Neuronal stem cell (in vitro differentiated cells): ENCODE measurements at regions not wholly inside any gene's neighbourhood (a gene's known extent, or its start where the extent isn't known, plus 50 kb on each side); places are given as distances from the start of the nearest gene placed in this dataset.
"Not testable (repeated sequence)": the region's sequence is repeated elsewhere in the genome, so short reads cannot be mapped to it uniquely, and the experiment has no call there.

Experiments used
- DNase-seq: peaks from one replicate; pipeline ENCODE4 v3.0.0-alpha.2; 2013; ENCODE audit warnings: low spot score
- H2AFZ ChIP-seq: one replicate; pipeline ENCODE4 v1.6.1; 2013; ENCODE audit warnings: mild to moderate bottlenecking, low read length, inconsistent platforms
- H2AK5ac ChIP-seq: 2 replicates; pipeline ENCODE4 v1.6.1; 2013; ENCODE audit warnings: low read depth, mild to moderate bottlenecking, inconsistent platforms, low read length, moderate library complexity, mixed read lengths
- H2BK120ac ChIP-seq: 2 replicates; pipeline ENCODE4 v1.6.1; 2013; ENCODE audit warnings: low read depth, mild to moderate bottlenecking, inconsistent platforms, low read length, moderate library complexity, mixed read lengths
- H2BK12ac ChIP-seq: one replicate; pipeline ENCODE4 v1.6.1; 2013; ENCODE audit warnings: low read length, inconsistent platforms
- H2BK15ac ChIP-seq: 2 replicates; pipeline ENCODE4 v1.6.1; 2013; ENCODE audit warnings: mild to moderate bottlenecking, low read length, inconsistent platforms, mixed read lengths
- H2BK5ac ChIP-seq: one replicate; pipeline ENCODE4 v1.6.1; 2013; ENCODE audit warnings: inconsistent platforms, mild to moderate bottlenecking, low read length, moderate library complexity
- H3K14ac ChIP-seq: one replicate; pipeline ENCODE4 v1.6.1; 2013; ENCODE audit warnings: low read length, inconsistent platforms
- H3K18ac ChIP-seq: 2 replicates; pipeline ENCODE4 v1.6.1; 2013; ENCODE audit warnings: low read length, inconsistent platforms
- H3K23ac ChIP-seq: 2 replicates; pipeline ENCODE4 v1.6.1; 2013; ENCODE audit warnings: low read depth, mild to moderate bottlenecking, mixed read lengths, low read length, inconsistent platforms; ENCODE audit not compliant: poor library complexity
- H3K27ac ChIP-seq: replicated peaks from 3 replicates; pipeline ENCODE4 v1.5.1; 2013; ENCODE audit warnings: low read length, inconsistent platforms
- H3K27me3 ChIP-seq, 3 experiments: 2 replicates each; pipeline ENCODE4 v1.6.1; 2013; ENCODE audit warnings: low read length in 3 of 3, mild to moderate bottlenecking in 2 of 3, inconsistent platforms in 1 of 3, low read depth in 1 of 3, mixed read lengths in 1 of 3, moderate library complexity in 1 of 3; ENCODE audit not compliant: control insufficient read depth in 3 of 3, insufficient read depth in 3 of 3
- H3K36me3 ChIP-seq, 2 donors: replicated peaks in 1 of 2; 2 replicates each; pipeline ENCODE4 v1.6.1; 2013; ENCODE audit warnings: low read length in 2 of 2; ENCODE audit not compliant: control insufficient read depth in 2 of 2, insufficient read depth in 2 of 2
- H3K4ac ChIP-seq: 2 replicates; pipeline ENCODE4 v1.6.1; 2013; ENCODE audit warnings: inconsistent platforms, mild to moderate bottlenecking, low read length, moderate library complexity
- H3K4me1 ChIP-seq, 2 donors: 1 replicate in 1 of 2; 2 replicates in 1 of 2; pipeline ENCODE4 v1.6.1; 2013; ENCODE audit warnings: low read length in 2 of 2, low read depth in 1 of 2; ENCODE audit not compliant: control insufficient read depth in 2 of 2, insufficient read depth in 1 of 2
- H3K4me2 ChIP-seq: one replicate; pipeline ENCODE4 v1.6.1; 2013; ENCODE audit warnings: mild to moderate bottlenecking, low read length, inconsistent platforms; ENCODE audit not compliant: insufficient read depth, poor library complexity, severe bottlenecking
- H3K4me3 ChIP-seq, 2 donors: 2 replicates each; pipeline ENCODE4 v1.5.1; 2013; ENCODE audit warnings: low read length in 2 of 2, mild to moderate bottlenecking in 2 of 2, inconsistent platforms in 1 of 2, moderate library complexity in 1 of 2
- H3K79me1 ChIP-seq: one replicate; pipeline ENCODE4 v1.6.1; 2013; ENCODE audit warnings: low read depth, mild to moderate bottlenecking, inconsistent platforms, low read length, moderate library complexity
- H3K9ac ChIP-seq: one replicate; pipeline ENCODE4 v1.6.1; 2013; ENCODE audit warnings: mild to moderate bottlenecking, low read depth, low read length, inconsistent platforms; ENCODE audit not compliant: poor library complexity
- H3K9me3 ChIP-seq, 2 donors: replicated peaks in 1 of 2; 2 replicates each; pipeline versions ENCODE3 to v1.6.1; 2013; ENCODE audit warnings: low read length in 2 of 2, mild to moderate bottlenecking in 2 of 2, inconsistent platforms in 1 of 2, low read depth in 1 of 2, mixed read lengths in 1 of 2, moderate library complexity in 1 of 2; ENCODE audit not compliant: control insufficient read depth in 2 of 2, insufficient read depth in 1 of 2
- H4K8ac ChIP-seq: one replicate; pipeline ENCODE4 v1.6.1; 2013; ENCODE audit warnings: low read depth, mild to moderate bottlenecking, inconsistent platforms, low read length, moderate library complexity
- H4K91ac ChIP-seq: one replicate; pipeline ENCODE4 v1.6.1; 2013; ENCODE audit warnings: low read length, low read depth, mild to moderate bottlenecking, inconsistent platforms; ENCODE audit not compliant: poor library complexity
- WGBS, 2 donors: extraction: QIAGEN DNeasy Blood & Tissue Kit; methylation state at CpG; one replicate each; pipeline ENCODE4 v1.1.7; 2013; ENCODE audit warnings: missing lambda C conversion rate in 2 of 2, mixed read lengths in 1 of 2; ENCODE audit not compliant: insufficient read length in 2 of 2, insufficient replicate concordance in 1 of 2; ENCODE audit errors: extremely low coverage in 2 of 2; 5-methylcytosine and 5-hydroxymethylcytosine counted together

DNA sequence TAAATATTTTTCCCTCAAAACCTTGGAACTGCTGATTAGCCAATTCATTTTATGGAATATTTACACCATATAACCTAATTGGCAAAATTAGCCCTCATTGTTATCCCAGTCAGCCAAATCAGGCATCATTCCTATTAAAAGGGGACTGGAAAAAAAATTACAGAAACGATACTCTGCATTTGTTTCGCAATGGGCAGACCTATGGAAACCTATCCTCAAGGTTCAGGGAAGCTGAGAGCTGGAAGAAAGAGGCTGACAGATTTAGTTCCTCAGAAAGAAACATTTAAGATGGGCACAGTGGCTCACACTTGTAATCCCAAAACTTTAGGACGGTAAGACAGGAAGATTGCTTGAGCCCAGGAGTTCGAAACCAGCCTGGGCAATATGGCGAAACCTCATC, 85.6 kb upstream of the RPH3AL start:
- H3K9ac ChIP-seq: no peak overlapping the region
- H3K36me3 ChIP-seq: peaks cover 2 to 15% of the 10 kb centered on the region in 2 donors
- H3K4me2 ChIP-seq: no peak overlapping the region
- H3K27ac ChIP-seq: no peak overlapping the region
- no peak overlapping the region for H4K91ac ChIP-seq
- WGBS, 2 donors: no CpG with 5 or more reads among the region's 5 CpGs
- no peak overlapping the region for H2BK5ac ChIP-seq
- H3K18ac ChIP-seq: no peak overlapping the region
- H2BK12ac ChIP-seq: no peak overlapping the region
- no peak overlapping the region for H3K23ac ChIP-seq
- H3K79me1 ChIP-seq: peaks cover 2% of the 10 kb centered on the region
- no peaks in the 10 kb centered on the region for H3K4me1 ChIP-seq
- no peak overlapping the region for H3K4ac ChIP-seq
- no peak overlapping the region for H3K14ac ChIP-seq
- peaks cover 5 to 14% of the 10 kb centered on the region in 2 donors for H3K9me3 ChIP-seq
- DNase-seq: no peak
- H2AFZ ChIP-seq: no peak overlapping the region
- H3K4me3 ChIP-seq: no peak overlapping the region
- no peak overlapping the region for H2BK120ac ChIP-seq
- H2AK5ac ChIP-seq: no peak overlapping the region
- no peaks in the 10 kb centered on the region for H3K27me3 ChIP-seq
- no peak overlapping the region for H2BK15ac ChIP-seq
- H4K8ac ChIP-seq: no peak overlapping the region

DNA sequence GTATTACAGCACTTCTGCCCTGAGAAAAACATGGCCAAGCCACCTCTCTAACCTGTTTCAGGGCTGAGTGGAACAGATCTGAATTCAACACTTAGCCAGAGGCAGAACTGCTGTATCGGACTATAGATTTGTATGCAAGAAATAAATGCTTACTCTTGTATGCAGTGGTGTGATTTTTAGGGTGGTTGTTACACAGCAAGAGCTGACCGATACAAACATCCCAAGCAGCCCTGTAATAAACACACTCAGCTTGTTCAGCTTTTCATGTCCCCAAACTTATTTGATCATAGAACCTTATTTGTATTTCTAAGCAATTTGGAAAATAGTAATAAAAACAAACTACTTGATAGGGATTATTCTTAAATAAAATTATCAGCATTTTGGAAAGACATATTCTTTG, 84.9 kb upstream of the RPH3AL start:
- Histone ChIP-seq H3K36me3 (peaks cover 0 to 8% of the 10 kb centered on the region in 2 donors), H3K4ac (no peak overlapping the region), H3K4me2 (no peak overlapping the region), H3K27me3 (no peaks in the 10 kb centered on the region), H2BK15ac (no peak overlapping the region), H3K14ac (no peak overlapping the region), H3K4me1 (no peaks in the 10 kb centered on the region), H3K79me1 (peaks cover 2% of the 10 kb centered on the region), H3K9me3 (peaks cover 5 to 14% of the 10 kb centered on the region in 2 donors), H4K8ac (no peak overlapping the region), H3K4me3 (no peak overlapping the region), H4K91ac (no peak overlapping the region), H2BK5ac (no peak overlapping the region), H3K27ac (no peak overlapping the region), H3K23ac (no peak overlapping the region), H2AFZ (no peak overlapping the region), H3K9ac (no peak overlapping the region), H2BK12ac (no peak overlapping the region), H2BK120ac (no peak overlapping the region), H3K18ac (no peak overlapping the region), H2AK5ac (no peak overlapping the region)
- WGBS, 2 donors: no CpG with 5 or more reads among the region's 2 CpGs
- no peak for DNase-seq

DNA sequence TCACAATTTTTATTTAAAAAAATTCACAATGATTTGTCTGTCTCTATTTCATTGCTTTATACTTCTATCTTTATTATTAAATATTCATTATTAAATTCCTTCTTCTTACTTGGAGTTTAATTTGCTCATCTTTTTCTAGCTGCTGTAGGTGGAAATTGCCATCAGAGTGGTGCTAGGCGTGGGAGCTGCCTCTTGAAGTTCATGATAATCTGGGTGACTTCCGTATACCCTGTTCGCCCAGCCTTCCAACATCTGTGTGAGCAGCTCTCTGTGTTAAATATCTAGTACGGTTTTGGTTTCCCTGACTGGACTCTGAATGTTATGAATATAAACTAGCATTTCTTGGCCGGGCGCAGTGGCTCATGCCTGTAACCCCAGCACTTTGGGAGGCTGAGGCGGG, 84.0 kb upstream of the RPH3AL start:
- Histone ChIP-seq H2BK15ac (no peak overlapping the region), H2AFZ (no peak overlapping the region), H3K9me3 (peaks cover 5 to 14% of the 10 kb centered on the region in 2 donors), H3K9ac (no peak overlapping the region), H2BK5ac (no peak overlapping the region), H3K4me1 (no peaks in the 10 kb centered on the region), H3K27ac (no peak overlapping the region), H4K8ac (no peak overlapping the region), H3K4ac (no peak overlapping the region), H3K14ac (no peak overlapping the region), H3K18ac (no peak overlapping the region), H2BK12ac (no peak overlapping the region), H2BK120ac (no peak overlapping the region), H3K4me3 (no peak overlapping the region), H3K4me2 (no peak overlapping the region), H3K27me3 (no peaks in the 10 kb centered on the region), H4K91ac (no peak overlapping the region), H3K79me1 (peaks cover 2% of the 10 kb centered on the region), H2AK5ac (no peak overlapping the region), H3K23ac (no peak overlapping the region), H3K36me3 (peaks cover 0 to under 1% of the 10 kb centered on the region in 2 donors)
- WGBS, 2 donors: no CpG with 5 or more reads among the region's 7 CpGs
- DNase-seq: no peak

DNA sequence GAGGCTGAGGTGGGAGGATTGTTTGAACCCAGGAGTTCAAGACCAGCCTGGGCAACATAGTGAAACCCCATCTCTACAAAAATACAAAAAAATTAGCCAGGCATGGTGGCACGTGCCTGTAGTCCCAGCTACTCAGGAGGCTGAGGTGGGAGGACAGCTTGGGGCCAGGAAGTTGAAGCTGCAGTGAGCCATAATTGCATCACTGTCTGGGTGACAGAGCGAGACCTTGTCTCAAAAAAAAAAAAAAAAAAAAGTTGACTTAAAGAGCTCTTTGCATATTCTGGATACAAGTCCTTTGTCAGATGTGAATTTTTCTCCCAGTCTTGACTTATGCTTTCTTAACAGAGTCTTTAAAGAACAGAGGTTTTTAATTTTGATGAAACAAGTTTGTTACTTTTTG, 79.9 kb upstream of the RPH3AL start:
- H2BK5ac ChIP-seq, H2AFZ ChIP-seq, H2BK120ac ChIP-seq, H3K4me2 ChIP-seq, H3K4me3 ChIP-seq, H3K9ac ChIP-seq, H2AK5ac ChIP-seq, DNase-seq, H3K27ac ChIP-seq, H4K8ac ChIP-seq, H2BK12ac ChIP-seq, H4K91ac ChIP-seq, H3K4ac ChIP-seq, H2BK15ac ChIP-seq, H3K18ac ChIP-seq, H3K27me3 ChIP-seq, H3K4me1 ChIP-seq, H3K36me3 ChIP-seq, H3K23ac ChIP-seq, H3K14ac ChIP-seq, H3K79me1 ChIP-seq: not testable (repeated sequence)
- WGBS, 2 donors: no CpG with 5 or more reads among the region's 2 CpGs
- H3K9me3 ChIP-seq: peaks cover 7 to 23% of the 10 kb centered on the region in 2 donors
